ENCODE measurements at regions not wholly inside any gene's neighbourhood (a gene's known extent, or its start where the extent isn't known, plus 50 kb on each side); places are given as distances from the start of the nearest gene placed in this dataset.

DNA sequence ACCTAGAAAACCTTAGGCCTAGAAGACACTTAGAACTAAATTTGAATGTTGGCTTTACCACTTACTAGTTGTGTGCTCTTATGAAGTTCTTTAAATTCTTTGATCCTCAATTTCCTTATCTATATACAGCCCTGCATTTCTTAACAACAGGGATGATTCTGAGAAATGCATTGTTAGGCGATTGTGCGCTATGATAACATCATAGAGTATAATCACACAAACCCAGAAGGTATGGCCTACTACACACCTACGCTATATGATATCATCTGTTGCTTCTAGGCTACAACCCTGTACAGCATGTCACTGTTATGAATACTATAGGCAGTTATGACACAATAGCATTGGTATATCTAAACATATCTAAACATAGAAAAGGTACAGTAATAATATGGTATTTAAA, 137.4 kb downstream of the CHD1L start:
- H4K91ac ChIP-seq (ENCODE audit: insufficient read depth, low read depth, low read length), result no peak overlapping the region
- H3K4me2 ChIP-seq (ENCODE audit: low read depth, low read length), result no peak overlapping the region
- no peaks in the 10 kb centered on the region for H3K79me1 ChIP-seq (ENCODE audit: low read depth in 1 of 2, low read length in 2 of 2)
- no peak overlapping the region for H3K27ac ChIP-seq (ENCODE audit: insufficient read depth, low read length)
- in situ Hi-C loops (cut with MboI; ENCODE audit: low sequenced_read_pairs) (loop anchor here (25.0 kb wide), 1 partner anchor 93 kb away; no protein-coding TSS in a partner anchor), intact Hi-C loops (cut with micrococcal nuclease) (no loop called here), dilution Hi-C loops (cut with HindIII; ENCODE audit: low sequenced_read_pairs, unreplicated experiment) (no loop called here)
- H3K23ac ChIP-seq (ENCODE audit: low read depth, low read length), result no peak overlapping the region
- no peak overlapping the region for H2BK15ac ChIP-seq (ENCODE audit: low read depth, low read length)
- H2BK20ac ChIP-seq (ENCODE audit: low read depth, low read length), result no peak overlapping the region
- H3K4me3 ChIP-seq (ENCODE audit: insufficient read depth, low read depth, low read length), result no peak overlapping the region
- no peak overlapping the region for H3K9ac ChIP-seq (ENCODE audit: low read depth, low read length)
- ATAC-seq (ENCODE audit: low read depth), result no peak
- H3K18ac ChIP-seq (ENCODE audit: low read depth, low read length), result no peak overlapping the region
- no peaks in the 10 kb centered on the region for H4K20me1 ChIP-seq (ENCODE audit: insufficient read depth, low read length)
- no peak overlapping the region for H4K8ac ChIP-seq (ENCODE audit: low read depth in 2 of 2, low read length in 2 of 2)
- BruUV-seq (replicated peaks), result no TSS peak
- no peak overlapping the region for H2BK5ac ChIP-seq (ENCODE audit: low read depth, low read length, poor library complexity, severe bottlenecking)
- H4K5ac ChIP-seq (ENCODE audit: low read depth, low read length), result no peak overlapping the region
- no peak for TF ChIP-seq CEBPB (IDR thresholded peaks at IDR 0.05; ENCODE audit: low read depth, low read length)
- no peak for TF ChIP-seq RCOR1 (IDR thresholded peaks at IDR 0.05; ENCODE audit: insufficient replicate concordance, low read length)
- no peak for TF ChIP-seq FOS (IDR thresholded peaks at IDR 0.05; ENCODE audit: low read depth, low read length)
- TF ChIP-seq BHLHE40 (IDR thresholded peaks at IDR 0.05; ENCODE audit: low read depth, low read length), result no peak
- no peak for TF ChIP-seq MXI1 (IDR thresholded peaks at IDR 0.05; ENCODE audit: borderline replicate concordance, low read depth, low read length)
- TF ChIP-seq MAZ (IDR thresholded peaks at IDR 0.05; ENCODE audit: borderline replicate concordance, low read depth, low read length), result no peak
- no peak for TF ChIP-seq CHD1 (IDR thresholded peaks at IDR 0.05; ENCODE audit: low read depth, low read length)
- TF ChIP-seq NFE2L2 (IDR thresholded peaks at IDR 0.05; ENCODE audit: low read depth, low read length), result no peak
- no peak for TF ChIP-seq RFX5 (IDR thresholded peaks at IDR 0.05; ENCODE audit: low read depth, low read length)
- TF ChIP-seq MAFK (IDR thresholded peaks at IDR 0.05; ENCODE audit: low read depth, low read length), result no peak
- no peak for TF ChIP-seq POLR2A (IDR thresholded peaks at IDR 0.05; ENCODE audit: low read depth, low read length)
- TF ChIP-seq USF2 (IDR thresholded peaks at IDR 0.05; ENCODE audit: low read depth, low read length), result no peak
- TF ChIP-seq CTCF (conservative IDR thresholded peaks at IDR 0.05; ENCODE audit: low read depth, low read length), result no peak
- TF ChIP-seq RAD21 (IDR thresholded peaks at IDR 0.05; ENCODE audit: low read length), result no peak
- TF ChIP-seq SMC3 (IDR thresholded peaks at IDR 0.05; ENCODE audit: low read depth, low read length), result no peak
- H2AK9ac ChIP-seq (replicated peaks; ENCODE audit: low read depth, low read length, poor library complexity), result no peak overlapping the region
- ChIA-PET POLR2A (ENCODE audit: unreplicated experiment) (no interaction called here), CTCF (interaction anchor here (1.2 to 1.5 kb wide), 2 partner anchors 10 kb away, joined by 3 to 4 read pairs; no protein-coding TSS in a partner anchor)
- no CpG with 5 or more reads among the region's 3 CpGs for WGBS, 2 experiments (ENCODE audit: extremely low coverage in 2 of 2, insufficient read length in 1 of 2)
- H3K36me3 ChIP-seq (ENCODE audit: control insufficient read depth, insufficient read depth, low read length), result no peaks in the 10 kb centered on the region
- H2AK5ac ChIP-seq (ENCODE audit: low read depth, low read length), result no peak overlapping the region
- no peak for DNase-seq
- H3K4me1 ChIP-seq (ENCODE audit: control insufficient read depth, insufficient read depth, low read length), result no peaks in the 10 kb centered on the region
- no peaks in the 10 kb centered on the region for H3K9me1 ChIP-seq (ENCODE audit: insufficient read depth, low read length)
- no peak overlapping the region for H2AFZ ChIP-seq (replicated peaks; ENCODE audit: low read length, poor library complexity)
- H3K27me3 ChIP-seq (ENCODE audit: control insufficient read depth, insufficient read depth, low read length), result peaks cover under 1% of the 10 kb centered on the region; the same call in 1 of the 2 replicates
- H2BK120ac ChIP-seq (ENCODE audit: low read depth, low read length), result no peak overlapping the region
- no peak overlapping the region for H3K4ac ChIP-seq (ENCODE audit: low read depth, low read length)
- no peaks in the 10 kb centered on the region for H3K9me3 ChIP-seq (ENCODE audit: control insufficient read depth, insufficient read depth, low read length)
- H3K14ac ChIP-seq (replicated peaks; ENCODE audit: low read depth, low read length), result no peak overlapping the region
- no peak overlapping the region for H3K56ac ChIP-seq (ENCODE audit: extremely low read depth, insufficient read depth, low read length)
